ENCODE measurements at regions not wholly inside any gene's neighbourhood (a gene's known extent, or its start where the extent isn't known, plus 50 kb on each side); places are given as distances from the start of the nearest gene placed in this dataset.

- no peak for DNase-seq (ENCODE audit: low spot score in 2 of 2)
- H3K9me3 ChIP-seq: no peaks in the 10 kb centered on the region
- H3K27ac ChIP-seq: no peak overlapping the region
- intact Hi-C loops (cut with DNase I): no loop called here
- H3K4me1 ChIP-seq: peaks cover 0 to 3% of the 10 kb centered on the region in 2 donors
- no peak for TF ChIP-seq CTCF (IDR thresholded peaks at IDR 0.05)
- H3K27me3 ChIP-seq: no peaks in the 10 kb centered on the region
- H3K36me3 ChIP-seq: no peaks in the 10 kb centered on the region
- no peak overlapping the region for H3K4me3 ChIP-seq
These were observed 61.3 kb upstream of the CREB1 start for GRCh38 chr2:207468488-207468887.

GRCh38 chr2:207469451-207469850, 60.3 kb upstream of the CREB1 start:
- Histone ChIP-seq H3K4me1 (peaks cover 0 to 3% of the 10 kb centered on the region in 2 donors), H3K27ac (no peak overlapping the region), H3K36me3 (no peaks in the 10 kb centered on the region), H3K9me3 (no peaks in the 10 kb centered on the region), H3K4me3 (no peak overlapping the region), H3K27me3 (no peaks in the 10 kb centered on the region)
- no peak for DNase-seq (ENCODE audit: low spot score in 2 of 2)
- no peak for TF ChIP-seq CTCF (IDR thresholded peaks at IDR 0.05)
- intact Hi-C loops (cut with DNase I): no loop called here

- no peaks in the 10 kb centered on the region for H3K36me3 ChIP-seq
- H3K27me3 ChIP-seq: no peaks in the 10 kb centered on the region
- no peaks in the 10 kb centered on the region for H3K9me3 ChIP-seq
- intact Hi-C loops (cut with DNase I): loop anchor here (5.0 to 10.0 kb wide), 2 partner anchors 303 to 395 kb away; partner anchors contain the start of gene KLF7
- H3K27ac ChIP-seq: no peak overlapping the region
- no peak overlapping the region for H3K4me3 ChIP-seq
- no peak for TF ChIP-seq CTCF (IDR thresholded peaks at IDR 0.05)
- H3K4me1 ChIP-seq: peaks cover 0 to 3% of the 10 kb centered on the region in 2 donors
- DNase-seq (ENCODE audit: low spot score in 2 of 2): no peak
These were observed 59.6 kb upstream of the CREB1 start for GRCh38 chr2:207469943-207470729.

DNA sequence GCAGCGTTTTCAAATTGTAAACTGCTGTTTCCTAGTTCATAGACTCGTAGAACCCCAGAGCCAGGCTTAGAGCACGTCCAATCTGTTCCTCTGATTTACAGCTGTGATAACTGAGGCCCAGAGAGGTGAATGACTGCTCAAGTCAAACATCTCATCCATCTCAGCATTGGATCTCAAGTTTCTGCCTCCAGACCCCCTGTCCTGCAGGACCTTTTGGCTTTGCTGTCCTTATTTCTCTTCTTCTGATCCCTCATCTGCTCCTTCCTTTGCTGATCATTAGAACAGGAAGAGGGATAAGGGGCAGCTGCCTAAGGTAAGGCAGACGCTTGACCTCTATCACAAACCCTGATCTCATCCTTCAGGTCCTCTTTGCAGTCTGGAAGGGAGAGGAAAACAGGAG, 58.5 kb upstream of the CREB1 start:
- no peak for TF ChIP-seq CTCF (IDR thresholded peaks at IDR 0.05)
- Histone ChIP-seq H3K27me3 (no peaks in the 10 kb centered on the region), H3K4me3 (no peak overlapping the region), H3K36me3 (no peaks in the 10 kb centered on the region), H3K4me1 (peaks cover 0 to 3% of the 10 kb centered on the region in 2 donors), H3K9me3 (no peaks in the 10 kb centered on the region), H3K27ac (no peak overlapping the region)
- DNase-seq (ENCODE audit: low spot score in 2 of 2): no peak
- intact Hi-C loops (cut with DNase I): loop anchor here (5.0 to 10.0 kb wide), 2 partner anchors 304 to 396 kb away; partner anchors contain the start of gene KLF7

GRCh38 chr2:207472343-207473048, 57.3 kb upstream of the CREB1 start:
- peaks cover 0 to 3% of the 10 kb centered on the region in 2 donors for H3K4me1 ChIP-seq
- intact Hi-C loops (cut with DNase I): loop anchor here (1.0 to 10.0 kb wide), 3 partner anchors 305 to 672 kb away; partner anchors contain the start of gene KLF7
- H3K27ac ChIP-seq: peak overlapping the region in 1 of 2 donors; percentile 7
- H3K36me3 ChIP-seq: no peaks in the 10 kb centered on the region
- H3K9me3 ChIP-seq: no peaks in the 10 kb centered on the region
- no peak for TF ChIP-seq CTCF (IDR thresholded peaks at IDR 0.05)
- DNase-seq (ENCODE audit: low spot score in 2 of 2): no peak
- H3K27me3 ChIP-seq: no peaks in the 10 kb centered on the region
- peak overlapping the region in 1 of 2 donors; percentile 52 for H3K4me3 ChIP-seq

All from ascending aorta (tissue), 2 donors.